ENCODE measurements at regions not wholly inside any gene's neighbourhood (a gene's known extent, or its start where the extent isn't known, plus 50 kb on each side); places are given as distances from the start of the nearest gene placed in this dataset.

- H3K4me3 Mint-ChIP-seq = no peak overlapping the region
- H3K27me3 Mint-ChIP-seq = peaks cover 18% of the 10 kb centered on the region
Observed at GRCh38 chr3:152971880-152972279, 136.9 kb downstream of the P2RY1 start.

GRCh38 chr3:152973575-152973974 lies 138.6 kb downstream of the P2RY1 start:
- Mint-ChIP-seq H3K36me3 (no peaks in the 10 kb centered on the region), H3K27ac (no peak overlapping the region), H3K4me1 (peaks cover 8% of the 10 kb centered on the region), H3K9me3 (peaks cover 3% of the 10 kb centered on the region), H3K4me3 (no peak overlapping the region), H3K27me3 (peaks cover 24% of the 10 kb centered on the region)
- no peak for ATAC-seq

More at GRCh38 chr3:152971880-152972279, 136.9 kb downstream of the P2RY1 start:
- H3K36me3 Mint-ChIP-seq = no peaks in the 10 kb centered on the region
- peaks cover 8% of the 10 kb centered on the region for H3K4me1 Mint-ChIP-seq
- ATAC-seq = no peak
- H3K9me3 Mint-ChIP-seq = peaks cover 3% of the 10 kb centered on the region
- no peak overlapping the region for H3K27ac Mint-ChIP-seq

- no peak for ATAC-seq
- Mint-ChIP-seq H3K9me3 (peaks cover 3% of the 10 kb centered on the region), H3K27me3 (peaks cover 25% of the 10 kb centered on the region), H3K4me3 (no peak overlapping the region), H3K4me1 (peaks cover 8% of the 10 kb centered on the region), H3K36me3 (no peaks in the 10 kb centered on the region), H3K27ac (no peak overlapping the region)
Observed at GRCh38 chr3:152976239-152976638, 141.3 kb downstream of the P2RY1 start.

GRCh38 chr3:152977366-152977765 lies 142.4 kb downstream of the P2RY1 start:
- Mint-ChIP-seq H3K27me3 (peaks cover 25% of the 10 kb centered on the region), H3K27ac (no peak overlapping the region), H3K36me3 (no peaks in the 10 kb centered on the region), H3K4me1 (peaks cover 8% of the 10 kb centered on the region), H3K9me3 (peaks cover 3% of the 10 kb centered on the region), H3K4me3 (no peak overlapping the region)
- no peak for ATAC-seq

GRCh38 chr3:152978152-152978551 lies 143.2 kb downstream of the P2RY1 start:
- peaks cover 8% of the 10 kb centered on the region for H3K4me1 Mint-ChIP-seq
- H3K9me3 Mint-ChIP-seq = peaks cover 3% of the 10 kb centered on the region
- ATAC-seq = no peak
- peaks cover 25% of the 10 kb centered on the region for H3K27me3 Mint-ChIP-seq
- H3K4me3 Mint-ChIP-seq = no peak overlapping the region
- H3K36me3 Mint-ChIP-seq = no peaks in the 10 kb centered on the region
- H3K27ac Mint-ChIP-seq = no peak overlapping the region

GRCh38 chr3:152997526-152997925 lies 162.6 kb downstream of the P2RY1 start:
- Mint-ChIP-seq H3K36me3 (no peaks in the 10 kb centered on the region), H3K4me3 (no peak overlapping the region), H3K4me1 (no peaks in the 10 kb centered on the region), H3K27me3 (peaks cover 28% of the 10 kb centered on the region), H3K9me3 (no peaks in the 10 kb centered on the region), H3K27ac (no peak overlapping the region)
- ATAC-seq = no peak

- no peak for ATAC-seq
- no peaks in the 10 kb centered on the region for H3K4me1 Mint-ChIP-seq
- no peak overlapping the region for H3K27ac Mint-ChIP-seq
- no peaks in the 10 kb centered on the region for H3K9me3 Mint-ChIP-seq
- peaks cover 28% of the 10 kb centered on the region for H3K27me3 Mint-ChIP-seq
- no peak overlapping the region for H3K4me3 Mint-ChIP-seq
- no peaks in the 10 kb centered on the region for H3K36me3 Mint-ChIP-seq
Observed at GRCh38 chr3:152998591-152998990, 163.4 kb upstream of the RAP2B start.

GRCh38 chr3:153000325-153000724 lies 161.7 kb upstream of the RAP2B start:
- Mint-ChIP-seq H3K36me3 (no peaks in the 10 kb centered on the region), H3K9me3 (no peaks in the 10 kb centered on the region), H3K4me3 (no peak overlapping the region), H3K27me3 (peaks cover 27% of the 10 kb centered on the region), H3K4me1 (no peaks in the 10 kb centered on the region), H3K27ac (no peak overlapping the region)
- ATAC-seq = no peak

- Mint-ChIP-seq H3K4me1 (no peaks in the 10 kb centered on the region), H3K9me3 (no peaks in the 10 kb centered on the region), H3K27ac (no peak overlapping the region), H3K4me3 (no peak overlapping the region), H3K36me3 (no peaks in the 10 kb centered on the region), H3K27me3 (peaks cover 22% of the 10 kb centered on the region)
- no peak for ATAC-seq
Observed at GRCh38 chr3:153001210-153002078, 160.6 kb upstream of the RAP2B start.

GRCh38 chr3:153003441-153003840 lies 158.6 kb upstream of the RAP2B start:
- ATAC-seq = no peak
- Mint-ChIP-seq H3K9me3 (no peaks in the 10 kb centered on the region), H3K4me1 (no peaks in the 10 kb centered on the region), H3K27ac (no peak overlapping the region), H3K36me3 (no peaks in the 10 kb centered on the region), H3K4me3 (no peak overlapping the region), H3K27me3 (peaks cover 18% of the 10 kb centered on the region)

GRCh38 chr3:153003862-153004261 lies 158.2 kb upstream of the RAP2B start:
- ATAC-seq = no peak
- Mint-ChIP-seq H3K36me3 (no peaks in the 10 kb centered on the region), H3K9me3 (no peaks in the 10 kb centered on the region), H3K4me1 (no peaks in the 10 kb centered on the region), H3K27ac (no peak overlapping the region), H3K27me3 (peaks cover 20% of the 10 kb centered on the region), H3K4me3 (no peak overlapping the region)

GRCh38 chr3:153008226-153008625 lies 153.8 kb upstream of the RAP2B start:
- Mint-ChIP-seq H3K27me3 (peaks cover 23% of the 10 kb centered on the region), H3K4me3 (no peak overlapping the region), H3K36me3 (no peaks in the 10 kb centered on the region), H3K9me3 (no peaks in the 10 kb centered on the region), H3K4me1 (no peaks in the 10 kb centered on the region), H3K27ac (no peak overlapping the region)
- ATAC-seq = no peak

GRCh38 chr3:153023896-153024295 lies 138.1 kb upstream of the RAP2B start:
- Mint-ChIP-seq H3K4me3 (no peak overlapping the region), H3K27me3 (no peaks in the 10 kb centered on the region)

GRCh38 chr3:153026026-153026425 lies 136.0 kb upstream of the RAP2B start:
- H3K36me3 Mint-ChIP-seq = no peaks in the 10 kb centered on the region
- no peak overlapping the region for H3K4me3 Mint-ChIP-seq
- H3K27ac Mint-ChIP-seq = no peak overlapping the region
- H3K27me3 Mint-ChIP-seq = no peaks in the 10 kb centered on the region
- H3K9me3 Mint-ChIP-seq = no peaks in the 10 kb centered on the region
- ATAC-seq = no peak
- H3K4me1 Mint-ChIP-seq = no peaks in the 10 kb centered on the region

More at GRCh38 chr3:153023896-153024295, 138.1 kb upstream of the RAP2B start:
- no peaks in the 10 kb centered on the region for H3K36me3 Mint-ChIP-seq
- H3K27ac Mint-ChIP-seq = no peak overlapping the region
- H3K4me1 Mint-ChIP-seq = no peaks in the 10 kb centered on the region
- no peak for ATAC-seq
- H3K9me3 Mint-ChIP-seq = no peaks in the 10 kb centered on the region

- no peak for ATAC-seq
- H3K27me3 Mint-ChIP-seq = no peaks in the 10 kb centered on the region
- no peaks in the 10 kb centered on the region for H3K9me3 Mint-ChIP-seq
- H3K27ac Mint-ChIP-seq = no peak overlapping the region
- H3K4me3 Mint-ChIP-seq = no peak overlapping the region
- H3K4me1 Mint-ChIP-seq = peaks cover 10% of the 10 kb centered on the region
- H3K36me3 Mint-ChIP-seq = no peaks in the 10 kb centered on the region
Observed at GRCh38 chr3:153028381-153028780, 133.6 kb upstream of the RAP2B start.

- peaks cover 10% of the 10 kb centered on the region for H3K4me1 Mint-ChIP-seq
- no peak for ATAC-seq
- no peaks in the 10 kb centered on the region for H3K9me3 Mint-ChIP-seq
- H3K27me3 Mint-ChIP-seq = no peaks in the 10 kb centered on the region
- H3K36me3 Mint-ChIP-seq = no peaks in the 10 kb centered on the region
- H3K27ac Mint-ChIP-seq = no peak overlapping the region
- H3K4me3 Mint-ChIP-seq = no peak overlapping the region
Observed at GRCh38 chr3:153029350-153029749, 132.7 kb upstream of the RAP2B start.
